Activated CD8-positive, alpha-beta T cell treated with anti-CD3 and anti-CD28 coated beads for 36 hours (primary cell): ENCODE measurements at regions not wholly inside any gene's neighbourhood (a gene's known extent, or its start where the extent isn't known, plus 50 kb on each side); places are given as distances from the start of the nearest gene placed in this dataset.

Experiments
- ATAC-seq: fragments of 200-7000 bp; cut with Tn5 transposase; one replicate; pipeline ENCODE4 v1.10.0; 2021; ENCODE audit warnings: mild to moderate bottlenecking, moderate library complexity
- CTCF ChIA-PET: fragments of 350-600 bp; sonication (Branson Sonifier 250); formaldehyde crosslinking; loops from one replicate; lab custom pipeline; 2021; ENCODE audit warnings: antibody characterized with exemption; lab: Charles Lee
- POLR2A ChIA-PET: fragments of 350-600 bp; sonication (Branson Sonifier 250); formaldehyde crosslinking; loops from one replicate; lab custom pipeline; 2021; ENCODE audit warnings: antibody characterized with exemption; lab: Charles Lee
- DNase-seq: peaks from one replicate; pipeline ENCODE4 v3.0.0-alpha.2; 2020
- H3K27ac Mint-ChIP-seq: one replicate; pipeline ENCODE4 v1.8.0; 2021; ENCODE audit warnings: mild to moderate bottlenecking, mixed read lengths
- H3K27me3 Mint-ChIP-seq: one replicate; pipeline ENCODE4 v1.8.0; 2021; ENCODE audit warnings: mixed read lengths
- H3K36me3 Mint-ChIP-seq: one replicate; pipeline ENCODE4 v1.8.0; 2021; ENCODE audit warnings: low read depth, mixed read lengths
- H3K4me1 Mint-ChIP-seq: one replicate; pipeline ENCODE4 v1.8.0; 2021; ENCODE audit warnings: low read depth, mixed read lengths
- H3K4me3 Mint-ChIP-seq: one replicate; pipeline ENCODE4 v1.8.0; 2021; ENCODE audit warnings: mild to moderate bottlenecking, moderate library complexity, mixed read lengths
- H3K9me3 Mint-ChIP-seq: one replicate; pipeline ENCODE4 v1.8.0; 2021; ENCODE audit warnings: mixed read lengths
- intact Hi-C: fragments of 100-400 bp; cut with micrococcal nuclease; formaldehyde crosslinking; loops from one replicate; pipeline ENCODE4 v1.10.0; 2022
- TF ChIP-seq, protein P1 (sequence below): fragments of 200-600 bp; IDR thresholded peaks from one replicate; pipeline ENCODE4 v1.8.0; 2022; ENCODE audit warnings: antibody characterized with exemption, mild to moderate bottlenecking

DNA sequence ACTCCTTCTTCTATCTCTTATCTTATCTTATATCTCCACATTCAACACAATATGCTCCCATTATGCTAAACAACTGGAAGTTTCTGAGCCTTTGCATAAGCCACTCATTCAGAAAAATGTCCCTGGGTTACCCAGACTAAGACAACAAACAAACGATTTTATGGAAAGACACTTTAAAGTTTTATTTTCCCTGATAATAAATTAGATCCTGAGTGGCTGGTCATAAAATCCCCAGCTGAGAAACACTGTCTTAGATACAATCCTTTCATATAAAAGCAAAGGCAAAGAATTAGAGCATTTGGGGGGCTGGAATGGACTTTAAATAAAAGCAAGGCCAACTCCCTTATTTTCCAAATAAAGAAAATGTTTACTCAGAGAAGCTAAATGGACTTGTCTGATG is 322.3 kb downstream of the GBE1 start:
- ATAC-seq (no peak), DNase-seq (no peak)
- ChIA-PET CTCF (no interaction called here), POLR2A (no interaction called here)
- Mint-ChIP-seq H3K36me3 (no peaks in the 10 kb centered on the region), H3K4me3 (no peak overlapping the region), H3K27ac (no peak overlapping the region), H3K4me1 (no peaks in the 10 kb centered on the region), H3K9me3 (no peaks in the 10 kb centered on the region), H3K27me3 (no peaks in the 10 kb centered on the region)
- TF ChIP-seq, protein P1, sequence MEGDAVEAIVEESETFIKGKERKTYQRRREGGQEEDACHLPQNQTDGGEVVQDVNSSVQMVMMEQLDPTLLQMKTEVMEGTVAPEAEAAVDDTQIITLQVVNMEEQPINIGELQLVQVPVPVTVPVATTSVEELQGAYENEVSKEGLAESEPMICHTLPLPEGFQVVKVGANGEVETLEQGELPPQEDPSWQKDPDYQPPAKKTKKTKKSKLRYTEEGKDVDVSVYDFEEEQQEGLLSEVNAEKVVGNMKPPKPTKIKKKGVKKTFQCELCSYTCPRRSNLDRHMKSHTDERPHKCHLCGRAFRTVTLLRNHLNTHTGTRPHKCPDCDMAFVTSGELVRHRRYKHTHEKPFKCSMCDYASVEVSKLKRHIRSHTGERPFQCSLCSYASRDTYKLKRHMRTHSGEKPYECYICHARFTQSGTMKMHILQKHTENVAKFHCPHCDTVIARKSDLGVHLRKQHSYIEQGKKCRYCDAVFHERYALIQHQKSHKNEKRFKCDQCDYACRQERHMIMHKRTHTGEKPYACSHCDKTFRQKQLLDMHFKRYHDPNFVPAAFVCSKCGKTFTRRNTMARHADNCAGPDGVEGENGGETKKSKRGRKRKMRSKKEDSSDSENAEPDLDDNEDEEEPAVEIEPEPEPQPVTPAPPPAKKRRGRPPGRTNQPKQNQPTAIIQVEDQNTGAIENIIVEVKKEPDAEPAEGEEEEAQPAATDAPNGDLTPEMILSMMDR = no peak
- intact Hi-C loops = no loop called here

DNA sequence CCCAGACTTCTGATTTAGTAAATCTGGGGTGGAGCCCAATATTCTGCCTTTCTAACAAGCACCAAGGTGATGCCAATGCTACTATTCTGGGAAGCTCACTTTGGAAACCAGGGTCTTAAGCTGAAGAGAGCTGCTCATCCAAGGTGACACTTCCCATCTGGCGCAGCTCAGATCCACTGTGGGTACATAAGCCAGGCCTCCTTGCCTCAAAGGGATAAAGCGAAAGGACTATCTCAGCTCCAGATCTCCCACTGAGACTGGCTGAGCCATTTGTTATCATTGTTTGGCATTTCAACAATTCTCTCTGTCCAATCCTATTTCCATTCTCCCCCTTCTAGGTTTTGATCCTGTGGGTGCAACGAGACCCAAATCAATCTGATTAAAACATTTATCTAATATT is 323.8 kb downstream of the GBE1 start:
- Mint-ChIP-seq H3K4me3 (no peak overlapping the region), H3K27me3 (no peaks in the 10 kb centered on the region), H3K27ac (no peak overlapping the region), H3K9me3 (no peaks in the 10 kb centered on the region), H3K4me1 (no peaks in the 10 kb centered on the region), H3K36me3 (no peaks in the 10 kb centered on the region)
- POLR2A ChIA-PET = no interaction called here
- TF ChIP-seq, protein P1 = no peak
- DNase-seq (no peak), ATAC-seq (no peak)
- intact Hi-C loops = no loop called here
- CTCF ChIA-PET = no interaction called here

DNA sequence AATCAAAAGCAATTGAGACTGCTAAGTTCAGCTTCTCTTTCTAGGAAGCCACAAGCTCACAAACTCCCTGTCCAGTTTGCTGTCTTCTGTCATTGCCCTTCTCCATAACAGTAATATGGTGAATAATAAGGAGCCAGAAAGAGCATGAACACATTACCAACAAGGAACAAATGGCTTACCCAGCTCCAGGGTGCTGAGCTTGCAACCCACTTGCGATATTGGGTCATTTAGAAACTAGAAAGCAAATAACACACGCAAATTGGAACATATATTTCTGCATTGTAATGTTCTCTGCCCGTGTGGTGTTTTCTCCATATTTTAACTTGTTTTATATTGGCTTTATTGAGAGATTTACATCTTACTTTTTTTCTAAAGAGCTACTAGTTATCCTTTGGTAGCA is 325.3 kb downstream of the GBE1 start:
- no peak for ATAC-seq
- TF ChIP-seq, protein P1 = no peak
- no peaks in the 10 kb centered on the region for H3K4me1 Mint-ChIP-seq
- no peak for DNase-seq
- ChIA-PET CTCF (interaction anchor here (1.1 kb wide), 1 partner anchor 55 kb away, joined by 3 read pairs; no protein-coding TSS in a partner anchor), POLR2A (no interaction called here)
- H3K4me3 Mint-ChIP-seq = no peak overlapping the region
- H3K27me3 Mint-ChIP-seq = no peaks in the 10 kb centered on the region
- H3K36me3 Mint-ChIP-seq = no peaks in the 10 kb centered on the region
- no peak overlapping the region for H3K27ac Mint-ChIP-seq
- peaks cover under 1% of the 10 kb centered on the region for H3K9me3 Mint-ChIP-seq
- intact Hi-C loops = no loop called here

DNA sequence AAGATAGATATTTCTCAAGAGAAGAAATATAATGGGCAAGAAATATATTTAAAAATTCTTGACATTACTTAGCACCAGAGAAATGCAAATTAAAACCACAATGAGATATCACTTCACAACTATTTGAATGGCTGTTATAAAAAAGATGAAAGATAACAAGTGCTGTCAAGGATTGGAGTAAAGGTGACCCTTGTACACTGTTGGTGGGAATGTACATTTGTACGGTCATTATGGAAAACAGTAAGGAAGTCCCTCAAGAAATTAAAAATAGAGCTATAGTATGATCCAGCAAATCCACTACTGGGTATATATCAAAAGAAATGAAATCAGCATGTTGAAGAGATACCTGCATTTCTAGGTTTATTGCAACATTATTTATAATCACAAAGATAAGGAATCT is 326.4 kb downstream of the GBE1 start:
- intact Hi-C loops = no loop called here
- TF ChIP-seq, protein P1 = no peak
- ChIA-PET POLR2A (no interaction called here), CTCF (no interaction called here)
- Mint-ChIP-seq H3K4me1 (no peaks in the 10 kb centered on the region), H3K36me3 (no peaks in the 10 kb centered on the region), H3K27ac (no peak overlapping the region), H3K4me3 (no peak overlapping the region), H3K27me3 (no peaks in the 10 kb centered on the region), H3K9me3 (peaks cover 3% of the 10 kb centered on the region)
- DNase-seq (no peak), ATAC-seq (no peak)

DNA sequence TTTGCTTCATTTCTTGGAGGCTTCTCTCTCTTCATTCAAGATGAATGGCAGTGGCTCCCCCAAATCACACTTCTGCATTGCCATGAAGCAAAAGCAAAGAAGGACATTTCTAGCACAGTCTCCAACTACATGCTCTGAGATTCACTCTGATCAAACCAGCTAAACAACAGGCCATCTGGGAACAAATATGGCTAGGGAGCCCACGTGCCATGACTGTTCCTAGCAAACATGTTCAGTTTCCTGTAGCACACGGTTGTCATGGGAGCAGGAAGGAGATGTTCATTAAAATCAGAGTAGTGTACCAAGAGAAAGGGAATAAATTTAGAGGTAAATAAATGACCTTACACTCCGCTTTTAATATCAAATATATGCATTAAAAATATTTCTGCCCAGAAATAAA is 327.3 kb downstream of the GBE1 start:
- H3K9me3 Mint-ChIP-seq = peaks cover 3% of the 10 kb centered on the region
- no peak overlapping the region for H3K27ac Mint-ChIP-seq
- ATAC-seq = no peak
- H3K4me3 Mint-ChIP-seq = no peak overlapping the region
- no peaks in the 10 kb centered on the region for H3K36me3 Mint-ChIP-seq
- DNase-seq = no peak
- H3K4me1 Mint-ChIP-seq = no peaks in the 10 kb centered on the region
- ChIA-PET CTCF (no interaction called here), POLR2A (no interaction called here)
- H3K27me3 Mint-ChIP-seq = no peaks in the 10 kb centered on the region
- intact Hi-C loops = no loop called here
- TF ChIP-seq, protein P1 = no peak
